Osteocyte (in vitro differentiated cells): ENCODE measurements at regions not wholly inside any gene's neighbourhood (a gene's known extent, or its start where the extent isn't known, plus 50 kb on each side); places are given as distances from the start of the nearest gene placed in this dataset.

ENCODE experiments used
- DNase-seq: peaks from one replicate; pipeline ENCODE4 v3.0.0; 2021; ENCODE audit warnings: mixed read lengths; ENCODE audit not compliant: unreplicated experiment; ENCODE audit errors: extremely low spot score
- H3K27ac Mint-ChIP-seq: one replicate; pipeline ENCODE4 v1.8.0; 2021; ENCODE audit warnings: mild to moderate bottlenecking, mixed read lengths; ENCODE audit not compliant: unreplicated experiment
- H3K27me3 Mint-ChIP-seq: one replicate; pipeline ENCODE4 v1.8.0; 2021; ENCODE audit warnings: mixed read lengths; ENCODE audit not compliant: unreplicated experiment
- H3K36me3 Mint-ChIP-seq: one replicate; pipeline ENCODE4 v1.8.0; 2021; ENCODE audit warnings: mixed read lengths; ENCODE audit not compliant: unreplicated experiment
- H3K4me1 Mint-ChIP-seq: one replicate; pipeline ENCODE4 v1.8.0; 2021; ENCODE audit warnings: mixed read lengths; ENCODE audit not compliant: unreplicated experiment
- H3K4me3 Mint-ChIP-seq: one replicate; pipeline ENCODE4 v1.8.0; 2021; ENCODE audit warnings: mild to moderate bottlenecking, moderate library complexity, mixed read lengths; ENCODE audit not compliant: unreplicated experiment
- H3K9me3 Mint-ChIP-seq: one replicate; pipeline ENCODE4 v1.8.0; 2021; ENCODE audit warnings: mixed read lengths; ENCODE audit not compliant: unreplicated experiment
- TF ChIP-seq, protein P1 (sequence below): fragments of 200-600 bp; sonication (generic); IDR thresholded peaks from 2 replicates; pipeline ENCODE4 v1.5.0; 2021; ENCODE audit warnings: antibody characterized with exemption, mild to moderate bottlenecking, moderate library complexity

DNA sequence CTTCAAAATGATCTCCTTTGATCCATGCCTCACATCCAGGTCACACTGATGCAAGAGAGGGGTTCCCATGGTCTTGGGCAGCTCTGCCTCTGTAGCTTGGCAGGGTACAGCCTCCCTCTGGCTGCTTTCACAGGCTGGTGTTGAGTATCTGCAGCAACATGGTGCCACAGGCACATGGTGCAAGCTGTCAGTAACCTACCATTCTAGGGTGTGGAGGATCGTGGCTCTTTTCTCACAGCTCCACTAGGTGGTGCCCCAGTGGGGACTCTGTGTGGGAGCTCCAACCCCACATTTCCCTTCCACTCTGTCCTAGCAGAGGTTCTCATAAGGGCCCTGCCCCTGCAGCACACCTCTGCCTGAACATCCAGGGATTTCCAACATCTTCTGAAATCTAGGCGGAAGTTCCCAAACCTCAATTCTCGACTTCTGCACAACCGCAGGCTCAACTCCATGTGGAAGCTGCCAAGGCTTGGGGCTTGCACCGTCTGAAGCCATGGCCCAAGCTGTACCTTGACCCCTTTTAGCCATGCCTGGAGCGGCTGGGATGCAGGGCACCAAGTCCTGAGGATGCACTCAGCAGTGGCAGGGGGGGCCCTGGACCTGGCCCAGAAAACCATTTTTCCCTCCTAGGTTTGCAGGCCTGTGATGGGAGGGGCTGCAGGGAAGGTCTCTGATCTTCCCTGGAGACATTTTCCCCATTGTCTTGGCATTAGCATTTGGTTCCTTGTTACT, 137.8 kb upstream of the NUDT6 start:
- no peak for DNase-seq
- Mint-ChIP-seq H3K4me1 (peaks cover 9% of the 10 kb centered on the region), H3K27ac (no peak overlapping the region), H3K27me3 (no peaks in the 10 kb centered on the region), H3K36me3 (peaks cover 18% of the 10 kb centered on the region), H3K9me3 (peaks cover 12% of the 10 kb centered on the region), H3K4me3 (no peak overlapping the region)
- TF ChIP-seq, protein P1, sequence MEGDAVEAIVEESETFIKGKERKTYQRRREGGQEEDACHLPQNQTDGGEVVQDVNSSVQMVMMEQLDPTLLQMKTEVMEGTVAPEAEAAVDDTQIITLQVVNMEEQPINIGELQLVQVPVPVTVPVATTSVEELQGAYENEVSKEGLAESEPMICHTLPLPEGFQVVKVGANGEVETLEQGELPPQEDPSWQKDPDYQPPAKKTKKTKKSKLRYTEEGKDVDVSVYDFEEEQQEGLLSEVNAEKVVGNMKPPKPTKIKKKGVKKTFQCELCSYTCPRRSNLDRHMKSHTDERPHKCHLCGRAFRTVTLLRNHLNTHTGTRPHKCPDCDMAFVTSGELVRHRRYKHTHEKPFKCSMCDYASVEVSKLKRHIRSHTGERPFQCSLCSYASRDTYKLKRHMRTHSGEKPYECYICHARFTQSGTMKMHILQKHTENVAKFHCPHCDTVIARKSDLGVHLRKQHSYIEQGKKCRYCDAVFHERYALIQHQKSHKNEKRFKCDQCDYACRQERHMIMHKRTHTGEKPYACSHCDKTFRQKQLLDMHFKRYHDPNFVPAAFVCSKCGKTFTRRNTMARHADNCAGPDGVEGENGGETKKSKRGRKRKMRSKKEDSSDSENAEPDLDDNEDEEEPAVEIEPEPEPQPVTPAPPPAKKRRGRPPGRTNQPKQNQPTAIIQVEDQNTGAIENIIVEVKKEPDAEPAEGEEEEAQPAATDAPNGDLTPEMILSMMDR, result no peak

DNA sequence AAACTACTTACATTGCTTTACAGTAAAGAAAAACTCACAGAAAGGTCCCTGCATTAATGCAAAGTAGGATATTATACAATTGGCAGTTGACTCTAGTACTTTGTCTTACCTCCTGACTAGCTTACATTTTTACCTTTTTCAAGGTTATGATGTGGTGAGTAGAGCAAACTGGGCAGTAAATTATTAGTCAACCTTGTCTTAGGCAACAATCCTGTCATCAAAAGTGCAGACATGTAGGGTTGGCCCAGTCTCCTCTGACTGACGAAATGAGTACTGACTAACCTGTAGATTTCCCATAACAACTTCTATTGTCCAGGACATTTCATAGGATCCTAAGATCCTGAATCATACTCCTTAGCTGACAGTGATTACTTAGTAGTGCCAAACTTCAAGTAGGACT, 142.0 kb upstream of the NUDT6 start:
- Mint-ChIP-seq H3K4me3 (no peak overlapping the region), H3K4me1 (peaks cover 9% of the 10 kb centered on the region), H3K9me3 (peaks cover 3% of the 10 kb centered on the region), H3K27me3 (no peaks in the 10 kb centered on the region), H3K27ac (no peak overlapping the region), H3K36me3 (peaks cover 9% of the 10 kb centered on the region)
- TF ChIP-seq, protein P1, result no peak
- no peak for DNase-seq

DNA sequence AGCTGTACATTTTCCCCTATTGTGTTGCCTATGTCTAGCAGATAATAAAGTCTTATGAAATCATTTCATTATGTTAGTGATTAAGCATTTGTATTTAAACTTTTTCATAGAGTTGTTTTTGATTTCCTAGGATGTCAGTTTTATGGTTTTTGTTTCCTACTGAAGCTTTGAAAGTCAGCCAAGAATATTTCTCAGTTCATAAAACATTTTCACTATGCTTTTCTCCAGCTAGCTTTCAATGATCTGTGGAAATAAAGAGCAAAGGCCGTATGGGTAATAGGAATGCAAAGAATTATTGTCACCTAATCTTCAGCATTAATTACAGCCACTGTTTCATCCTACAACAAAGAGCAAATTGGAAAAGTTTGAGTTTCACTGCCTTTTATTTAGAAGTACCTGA, 145.7 kb upstream of the NUDT6 start:
- DNase-seq, result no peak
- H3K36me3 Mint-ChIP-seq, result no peaks in the 10 kb centered on the region
- TF ChIP-seq, protein P1, result no peak
- H3K27me3 Mint-ChIP-seq, result no peaks in the 10 kb centered on the region
- no peak overlapping the region for H3K4me3 Mint-ChIP-seq
- no peaks in the 10 kb centered on the region for H3K9me3 Mint-ChIP-seq
- H3K4me1 Mint-ChIP-seq, result peaks cover 9% of the 10 kb centered on the region
- H3K27ac Mint-ChIP-seq, result no peak overlapping the region

DNA sequence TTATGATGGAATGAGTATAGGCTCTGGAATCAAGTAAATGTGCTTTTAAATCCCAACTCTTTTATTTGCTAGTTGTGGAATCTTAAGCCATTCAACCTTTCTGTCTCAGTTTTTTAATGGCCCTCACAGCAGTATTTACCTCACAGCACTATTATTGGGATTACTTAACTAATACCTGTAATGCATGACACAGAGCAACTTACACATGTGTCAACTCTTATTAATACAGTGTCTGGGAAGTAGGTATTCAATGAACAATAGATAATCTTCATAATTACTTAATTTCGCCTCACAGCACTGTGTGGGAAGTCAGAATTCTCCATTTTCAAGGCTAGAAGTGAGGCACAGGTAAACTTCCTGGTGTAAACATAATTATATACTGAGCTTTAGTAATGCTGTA, 149.7 kb upstream of the NUDT6 start:
- DNase-seq, result no peak
- Mint-ChIP-seq H3K4me3 (no peak overlapping the region), H3K27ac (no peak overlapping the region)

DNA sequence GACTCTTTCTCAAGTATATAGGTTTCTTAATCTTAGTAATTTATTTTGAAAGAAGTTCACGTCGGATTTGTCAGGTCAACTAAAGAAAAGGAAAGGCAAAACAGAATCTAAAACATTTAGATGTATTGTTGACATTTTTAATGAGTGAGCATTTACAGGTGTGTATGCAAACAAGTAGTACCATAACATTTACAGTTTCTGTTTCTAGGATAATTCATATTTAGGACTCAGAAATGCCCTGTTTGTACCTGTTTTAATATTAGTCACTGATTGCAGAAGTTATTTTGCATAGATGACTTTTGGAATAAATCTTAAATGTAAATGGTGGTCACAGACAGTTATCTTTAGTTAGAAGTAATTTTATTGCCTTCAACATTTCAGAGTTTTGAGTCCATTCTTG, 151.3 kb upstream of the NUDT6 start:
- Mint-ChIP-seq H3K9me3 (no peaks in the 10 kb centered on the region), H3K27ac (no peak overlapping the region), H3K36me3 (peaks cover 5% of the 10 kb centered on the region), H3K4me1 (no peaks in the 10 kb centered on the region), H3K27me3 (no peaks in the 10 kb centered on the region), H3K4me3 (no peak overlapping the region)
- no peak for DNase-seq
- TF ChIP-seq, protein P1, result no peak

More for the DNA sequence above, 149.7 kb upstream of the NUDT6 start:
- Mint-ChIP-seq H3K27me3 (no peaks in the 10 kb centered on the region), H3K9me3 (no peaks in the 10 kb centered on the region), H3K4me1 (peaks cover 9% of the 10 kb centered on the region), H3K36me3 (peaks cover 5% of the 10 kb centered on the region)
- TF ChIP-seq, protein P1, result no peak
